ENCODE measurements at regions not wholly inside any gene's neighbourhood (a gene's known extent, or its start where the extent isn't known, plus 50 kb on each side); places are given as distances from the start of the nearest gene placed in this dataset.

DNA sequence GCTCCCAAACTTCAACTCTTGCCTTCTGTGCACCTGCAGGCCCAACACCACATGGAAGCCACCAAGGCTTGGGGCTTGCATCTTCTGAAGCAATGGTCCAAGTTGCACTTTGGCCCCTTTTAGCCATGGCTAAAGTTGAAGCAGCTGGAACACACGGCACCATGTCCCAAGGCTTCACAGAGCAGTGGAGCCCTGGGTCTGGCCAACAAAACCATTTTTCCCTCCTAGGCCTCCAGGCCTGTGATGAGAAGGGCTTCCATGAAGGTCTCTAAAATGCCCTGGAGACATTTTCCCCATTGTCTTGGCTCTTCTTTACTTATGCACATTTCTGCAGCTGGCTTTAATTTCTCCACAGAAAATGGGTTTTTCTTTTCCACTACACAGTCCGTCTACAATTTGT, 61.3 kb upstream of the CYSLTR1 start:
- H3K27ac ChIP-seq = no peak overlapping the region
- TF ChIP-seq, protein P1, sequence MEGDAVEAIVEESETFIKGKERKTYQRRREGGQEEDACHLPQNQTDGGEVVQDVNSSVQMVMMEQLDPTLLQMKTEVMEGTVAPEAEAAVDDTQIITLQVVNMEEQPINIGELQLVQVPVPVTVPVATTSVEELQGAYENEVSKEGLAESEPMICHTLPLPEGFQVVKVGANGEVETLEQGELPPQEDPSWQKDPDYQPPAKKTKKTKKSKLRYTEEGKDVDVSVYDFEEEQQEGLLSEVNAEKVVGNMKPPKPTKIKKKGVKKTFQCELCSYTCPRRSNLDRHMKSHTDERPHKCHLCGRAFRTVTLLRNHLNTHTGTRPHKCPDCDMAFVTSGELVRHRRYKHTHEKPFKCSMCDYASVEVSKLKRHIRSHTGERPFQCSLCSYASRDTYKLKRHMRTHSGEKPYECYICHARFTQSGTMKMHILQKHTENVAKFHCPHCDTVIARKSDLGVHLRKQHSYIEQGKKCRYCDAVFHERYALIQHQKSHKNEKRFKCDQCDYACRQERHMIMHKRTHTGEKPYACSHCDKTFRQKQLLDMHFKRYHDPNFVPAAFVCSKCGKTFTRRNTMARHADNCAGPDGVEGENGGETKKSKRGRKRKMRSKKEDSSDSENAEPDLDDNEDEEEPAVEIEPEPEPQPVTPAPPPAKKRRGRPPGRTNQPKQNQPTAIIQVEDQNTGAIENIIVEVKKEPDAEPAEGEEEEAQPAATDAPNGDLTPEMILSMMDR (conservative IDR thresholded peaks at IDR 0.05) = no peak

DNA sequence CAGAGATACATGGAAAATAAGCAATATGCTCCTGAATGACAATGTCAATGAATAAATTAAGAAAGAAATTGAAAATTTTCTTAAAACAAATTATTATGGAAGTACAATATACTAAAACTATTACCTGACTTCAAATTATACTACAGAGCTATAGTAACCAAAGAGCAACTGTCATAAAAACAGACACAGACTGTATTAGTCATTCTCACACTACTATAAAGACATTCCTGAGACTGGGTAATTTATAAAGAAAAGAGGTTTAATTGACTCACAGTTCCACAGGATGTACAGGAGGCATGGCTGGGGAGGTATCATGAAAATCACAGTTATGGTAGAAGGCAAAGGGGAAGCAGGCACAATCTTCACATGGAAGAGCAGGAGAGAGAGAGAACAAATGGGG, 60.0 kb upstream of the CYSLTR1 start:
- TF ChIP-seq, protein P1 (conservative IDR thresholded peaks at IDR 0.05) = no peak
- no peak overlapping the region for H3K27ac ChIP-seq

DNA sequence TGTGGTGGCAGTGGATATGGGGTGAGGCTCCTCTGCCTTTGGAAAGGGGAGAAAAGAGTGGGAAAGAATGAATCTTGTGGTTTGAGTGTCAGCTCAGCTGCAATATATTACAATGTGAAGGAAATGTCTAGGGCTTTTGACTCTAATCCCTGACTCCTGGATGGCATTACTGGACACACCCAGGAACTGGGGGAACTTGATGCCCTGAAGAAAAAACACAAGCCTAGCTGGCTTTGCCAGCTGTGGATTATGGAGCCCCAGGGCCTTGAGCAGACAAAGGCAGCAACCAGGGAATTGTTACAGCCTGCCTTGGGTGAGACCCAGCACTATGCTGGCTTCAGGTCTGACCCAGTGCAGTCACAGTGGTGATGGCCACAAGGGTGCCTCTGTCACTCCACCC, 57.1 kb upstream of the CYSLTR1 start:
- TF ChIP-seq, protein P1 (conservative IDR thresholded peaks at IDR 0.05) = no peak
- no peak overlapping the region for H3K27ac ChIP-seq

DNA sequence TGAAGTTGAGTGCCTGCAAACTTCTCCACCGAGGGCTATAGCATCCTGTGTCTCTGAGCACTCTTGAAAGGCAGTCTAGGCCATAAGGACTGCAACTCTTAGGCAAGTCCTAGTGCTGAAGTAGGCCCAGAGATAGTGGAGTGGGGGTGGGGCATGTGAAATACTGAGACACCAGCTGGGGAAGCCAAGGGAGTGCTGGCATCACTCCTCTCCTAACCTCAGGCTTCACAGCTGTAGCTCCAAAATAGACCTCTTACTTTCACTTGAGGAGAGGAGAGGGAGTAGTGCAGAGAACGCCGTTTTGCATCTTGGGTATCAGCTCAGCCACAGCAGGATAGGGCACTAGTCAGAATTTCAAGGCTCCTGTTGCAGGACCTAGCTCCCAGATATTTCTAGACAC, 56.2 kb upstream of the CYSLTR1 start:
- H3K27ac ChIP-seq = no peak overlapping the region
- TF ChIP-seq, protein P1 (conservative IDR thresholded peaks at IDR 0.05) = no peak

DNA sequence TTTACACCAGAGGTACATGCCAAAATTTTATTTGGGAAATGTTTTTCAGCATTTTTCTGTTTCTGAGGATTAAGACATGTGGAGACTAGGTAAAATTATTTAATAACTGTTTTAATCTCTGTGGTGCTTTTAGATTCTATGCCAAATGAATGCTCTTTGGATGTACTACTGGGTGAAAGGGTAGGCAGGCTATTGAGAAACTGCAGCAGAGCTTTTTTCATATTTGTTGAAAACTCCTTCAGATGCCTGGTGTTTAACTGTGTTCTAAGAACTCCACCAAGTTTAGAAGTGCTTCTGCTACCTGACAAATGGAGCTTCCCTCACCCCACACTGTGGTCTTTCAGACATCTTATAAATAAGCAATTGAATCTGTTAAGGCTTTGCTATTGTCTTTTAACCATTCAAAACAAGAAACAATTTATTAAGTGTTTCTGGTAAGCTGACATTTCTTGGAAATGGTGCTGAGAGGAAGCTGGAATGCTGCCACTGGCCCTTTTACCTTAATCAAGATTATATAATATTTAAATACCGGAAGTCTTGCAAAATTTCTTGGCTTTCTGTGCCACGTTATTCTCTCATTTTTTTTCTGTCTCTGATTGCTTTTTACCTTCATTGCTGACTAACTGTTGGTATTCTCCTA, 51.2 kb upstream of the CYSLTR1 start:
- TF ChIP-seq, protein P1 (conservative IDR thresholded peaks at IDR 0.05) = no peak
- peak overlapping the region; percentile 21; the same call in 1 of the 2 replicates for H3K27ac ChIP-seq
